Small intestine (tissue), 7 donors: ENCODE measurements at regions not wholly inside any gene's neighbourhood (a gene's known extent, or its start where the extent isn't known, plus 50 kb on each side); places are given as distances from the start of the nearest gene placed in this dataset.

ENCODE experiments used
- DNase-seq, 2 donors: peaks; one replicate each; pipeline versions ENCODE4 v3.0.0 to v3.0.0-alpha.2; 2013
- FAIRE-seq: peaks from 2 replicates; lab custom pipeline; 2012; peaks lifted over from hg19 to GRCh38; lab: Jason Lieb, UNC
- H3K27ac ChIP-seq, 3 donors: one replicate each; pipeline ENCODE4 v1.5.1; 2013; ENCODE audit warnings: low read length in 2 of 3, mild to moderate bottlenecking in 2 of 3, control low read depth in 1 of 3, inconsistent platforms in 1 of 3, low read depth in 1 of 3, moderate library complexity in 1 of 3
- H3K27me3 ChIP-seq, 3 donors: one replicate each; pipeline ENCODE4 v1.6.1; 2013; ENCODE audit warnings: low read length in 3 of 3, inconsistent platforms in 1 of 3; ENCODE audit not compliant: control insufficient read depth in 3 of 3, insufficient read depth in 3 of 3
- H3K36me3 ChIP-seq, 3 donors: one replicate each; pipeline ENCODE4 v1.6.1; 2013; ENCODE audit warnings: low read length in 3 of 3, inconsistent platforms in 1 of 3, low read depth in 1 of 3, mild to moderate bottlenecking in 1 of 3, moderate library complexity in 1 of 3; ENCODE audit not compliant: control insufficient read depth in 3 of 3, insufficient read depth in 2 of 3
- H3K4me1 ChIP-seq, 3 donors: one replicate each; pipeline ENCODE4 v1.6.1; 2013; ENCODE audit warnings: low read length in 2 of 3, inconsistent platforms in 1 of 3, low read depth in 1 of 3, mild to moderate bottlenecking in 1 of 3, moderate library complexity in 1 of 3; ENCODE audit not compliant: control insufficient read depth in 3 of 3, insufficient read depth in 2 of 3
- H3K4me3 ChIP-seq, 3 donors: one replicate each; pipeline ENCODE4 v1.5.1; 2013; ENCODE audit warnings: low read length in 3 of 3, control low read depth in 1 of 3, inconsistent platforms in 1 of 3, low read depth in 1 of 3, mild to moderate bottlenecking in 1 of 3, moderate library complexity in 1 of 3
- H3K9me3 ChIP-seq, 2 donors: one replicate each; pipeline ENCODE4 v1.6.1; 2013; ENCODE audit warnings: low read depth in 1 of 2, low read length in 1 of 2; ENCODE audit not compliant: control insufficient read depth in 2 of 2, insufficient read depth in 1 of 2
- WGBS, 3 donors: extraction: QIAGEN DNeasy Blood & Tissue Kit; methylation state at CpG; one replicate each; pipeline ENCODE4 v1.1.7; 2013; 5-methylcytosine and 5-hydroxymethylcytosine counted together
- donor health status: healthy with polysubstance abuse.
- donor health status: control.
- donor health status: control.
- donor health status: Bipolar disorder and iron deficiency.
- donor health status: healthy.

- Histone ChIP-seq H3K4me3 (no peak overlapping the region), H3K27ac (no peak overlapping the region), H3K36me3 (no peaks in the 10 kb centered on the region), H3K27me3 (no peaks in the 10 kb centered on the region), H3K9me3 (no peaks in the 10 kb centered on the region), H3K4me1 (no peaks in the 10 kb centered on the region)
- no peak for FAIRE-seq
- no peak for DNase-seq
- WGBS, 3 donors, result 23 to 30% (median 27%) methylated on average over 2 of the region's 2 CpGs
These were observed 93.5 kb upstream of the ADRA1D start for GRCh38 chr20:4342609-4343008.

DNA sequence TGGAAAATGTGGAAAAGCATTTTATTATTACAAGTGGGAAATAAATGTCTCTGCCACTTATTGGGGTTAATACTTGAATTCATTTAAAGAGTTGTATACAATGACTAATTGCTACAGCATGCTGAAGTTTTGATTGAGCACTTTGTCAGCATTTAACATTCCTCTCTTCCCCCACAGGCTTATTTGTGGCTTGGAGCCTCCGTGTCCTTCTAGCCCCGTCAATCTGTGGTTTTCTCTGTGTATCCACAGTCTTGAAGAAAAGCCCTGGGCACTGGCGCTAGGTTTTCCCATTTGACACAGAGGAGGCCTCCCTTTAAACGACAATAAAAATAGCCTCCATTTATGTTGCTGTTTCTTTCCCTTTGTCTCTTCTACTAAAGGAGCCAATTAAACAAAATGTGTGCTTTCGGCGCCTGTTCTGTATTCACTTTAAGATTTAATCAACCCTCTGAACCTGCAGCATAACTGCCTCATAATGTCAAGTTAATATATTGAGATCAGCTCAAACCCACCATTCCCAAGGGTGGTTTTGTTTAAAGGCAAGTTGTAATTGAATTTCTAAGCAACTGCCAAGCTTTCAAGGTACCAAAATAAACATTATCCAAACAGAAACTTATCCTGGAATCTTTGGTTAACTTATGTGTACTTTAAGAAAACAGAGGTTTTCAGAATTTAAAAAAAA is 92.9 kb upstream of the ADRA1D start:
- 51 to 67% (median 60%) methylated on average over 6 of the region's 6 CpGs for WGBS, 3 donors
- H3K27ac ChIP-seq, result no peak overlapping the region
- FAIRE-seq (no peak), DNase-seq (no peak)
- no peaks in the 10 kb centered on the region for H3K27me3 ChIP-seq
- no peaks in the 10 kb centered on the region for H3K4me1 ChIP-seq
- no peaks in the 10 kb centered on the region for H3K36me3 ChIP-seq
- H3K4me3 ChIP-seq, result no peak overlapping the region
- H3K9me3 ChIP-seq, result no peaks in the 10 kb centered on the region

DNA sequence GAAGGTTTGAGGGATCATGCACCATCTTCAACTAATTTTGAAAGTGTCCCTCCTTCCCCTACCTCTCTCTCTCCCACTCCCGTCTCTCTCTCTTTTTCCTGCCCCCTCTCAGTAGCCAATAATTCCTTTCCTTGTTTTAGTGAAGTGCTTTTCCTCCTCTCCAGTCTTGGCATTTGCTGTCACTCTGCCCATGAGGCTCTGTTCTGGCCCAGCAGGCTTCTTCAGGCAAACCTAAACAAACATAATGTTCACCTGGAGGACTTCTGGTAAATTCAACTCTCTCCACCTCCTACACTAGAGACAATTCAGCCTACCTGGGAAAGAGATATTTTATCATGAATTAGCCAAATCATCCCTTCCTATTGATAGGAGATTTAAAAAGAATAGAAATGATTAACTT is 86.6 kb upstream of the ADRA1D start:
- H3K9me3 ChIP-seq, result no peaks in the 10 kb centered on the region

GRCh38 chr20:4332121-4332860 is 83.2 kb upstream of the ADRA1D start:
- Histone ChIP-seq H3K36me3 (no peaks in the 10 kb centered on the region), H3K27ac (no peak overlapping the region), H3K27me3 (no peaks in the 10 kb centered on the region), H3K4me3 (no peak overlapping the region), H3K9me3 (no peaks in the 10 kb centered on the region), H3K4me1 (no peaks in the 10 kb centered on the region)
- FAIRE-seq (no peak), DNase-seq (no peak)
- 67 to 80% (median 75%) methylated on average over 5 of the region's 5 CpGs for WGBS, 3 donors

More for the DNA sequence above, 86.6 kb upstream of the ADRA1D start:
- no peak overlapping the region for H3K27ac ChIP-seq
- H3K4me1 ChIP-seq, result no peaks in the 10 kb centered on the region
- H3K36me3 ChIP-seq, result no peaks in the 10 kb centered on the region
- H3K4me3 ChIP-seq, result no peak overlapping the region
- WGBS, 3 donors, result 61 to 70% (median 69%) methylated on average over 1 of the region's 1 CpG
- DNase-seq, result no peak
- no peaks in the 10 kb centered on the region for H3K27me3 ChIP-seq
- no peak for FAIRE-seq

DNA sequence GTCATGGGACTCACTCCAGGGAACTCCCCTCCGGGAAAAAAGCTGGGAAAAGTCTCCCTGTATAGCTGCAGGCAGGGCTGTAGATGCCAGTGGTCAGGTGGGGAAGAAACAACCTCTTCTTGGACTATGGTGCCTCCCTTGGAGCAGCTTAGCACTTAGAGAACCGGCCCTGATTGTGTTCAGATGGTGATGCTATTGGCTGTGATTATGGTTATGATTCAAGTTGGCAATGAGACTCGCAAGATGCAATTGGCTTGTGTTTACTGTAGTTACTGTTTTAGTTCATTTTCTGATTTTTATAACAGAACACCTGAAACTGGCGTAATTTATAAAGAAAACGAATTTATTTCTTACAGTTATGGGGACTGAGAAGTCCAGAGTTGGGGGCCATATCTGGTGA is 80.9 kb upstream of the ADRA1D start:
- no peaks in the 10 kb centered on the region for H3K36me3 ChIP-seq
- H3K27ac ChIP-seq, result no peak overlapping the region
- H3K4me1 ChIP-seq, result no peaks in the 10 kb centered on the region
- WGBS, 3 donors, result 73 to 79% (median 77%) methylated on average over 5 of the region's 5 CpGs
- H3K27me3 ChIP-seq, result no peaks in the 10 kb centered on the region
- H3K4me3 ChIP-seq, result no peak overlapping the region
- H3K9me3 ChIP-seq, result peaks cover 0 to 3% of the 10 kb centered on the region in 2 donors
- FAIRE-seq (no peak), DNase-seq (no peak)

- no peak overlapping the region for H3K4me3 ChIP-seq
- DNase-seq (no peak), FAIRE-seq (no peak)
- H3K27ac ChIP-seq, result no peak overlapping the region
- H3K27me3 ChIP-seq, result no peaks in the 10 kb centered on the region
- H3K4me1 ChIP-seq, result no peaks in the 10 kb centered on the region
- no peaks in the 10 kb centered on the region for H3K36me3 ChIP-seq
- peaks cover 0 to 3% of the 10 kb centered on the region in 2 donors for H3K9me3 ChIP-seq
- 52 to 67% (median 59%) methylated on average over 5 of the region's 5 CpGs for WGBS, 3 donors
These were observed 80.1 kb upstream of the ADRA1D start for GRCh38 chr20:4329232-4329631.

- no peak for FAIRE-seq
These were observed 79.5 kb upstream of the ADRA1D start for GRCh38 chr20:4328541-4328940.

GRCh38 chr20:4327956-4328355 is 78.9 kb upstream of the ADRA1D start:
- H3K27me3 ChIP-seq, result no peaks in the 10 kb centered on the region
- DNase-seq (no peak), FAIRE-seq (no peak)
- H3K27ac ChIP-seq, result no peak overlapping the region
- no peaks in the 10 kb centered on the region for H3K36me3 ChIP-seq
- H3K9me3 ChIP-seq, result peaks cover 0 to 3% of the 10 kb centered on the region in 2 donors
- no peaks in the 10 kb centered on the region for H3K4me1 ChIP-seq
- 69 to 82% (median 81%) methylated on average over 4 of the region's 4 CpGs for WGBS, 3 donors
- no peak overlapping the region for H3K4me3 ChIP-seq

More at GRCh38 chr20:4328541-4328940, 79.5 kb upstream of the ADRA1D start:
- Histone ChIP-seq H3K4me1 (no peaks in the 10 kb centered on the region), H3K36me3 (no peaks in the 10 kb centered on the region), H3K9me3 (peaks cover 0 to 3% of the 10 kb centered on the region in 2 donors), H3K27me3 (no peaks in the 10 kb centered on the region), H3K27ac (no peak overlapping the region), H3K4me3 (no peak overlapping the region)
- 70 to 95% (median 82%) methylated on average over 6 of the region's 6 CpGs for WGBS, 3 donors
- no peak for DNase-seq
